Tibial nerve (tissue), 4 donors: ENCODE measurements at regions not wholly inside any gene's neighbourhood (a gene's known extent, or its start where the extent isn't known, plus 50 kb on each side); places are given as distances from the start of the nearest gene placed in this dataset.

Source experiments
- DNase-seq, 2 donors: peaks; one replicate each; pipeline ENCODE4 v3.0.0-alpha.2; 2019; ENCODE audit warnings: low spot score in 2 of 2
- H3K27ac ChIP-seq, 4 donors: fragments of 200-600 bp; sonication (generic) in 3 of 4; one replicate each; pipeline ENCODE4 v1.5.1; 2017 to 2019; ENCODE audit warnings: mild to moderate bottlenecking in 1 of 4
- H3K27me3 ChIP-seq, 2 donors: fragments of 200-600 bp; sonication (generic) in 1 of 2; one replicate each; pipeline versions ENCODE4 v1.5.1 to v1.6.0; 2017 to 2019
- H3K36me3 ChIP-seq, 3 donors: fragments of 200-600 bp; sonication (generic); one replicate each; pipeline ENCODE4 v1.5.1; 2018 to 2019
- H3K4me1 ChIP-seq, 4 donors: fragments of 200-600 bp; sonication (generic) in 3 of 4; one replicate each; pipeline ENCODE4 v1.5.1; 2017 to 2019
- H3K4me3 ChIP-seq, 4 donors: fragments of 200-600 bp; sonication (generic) in 3 of 4; one replicate each; pipeline ENCODE4 v1.5.1; 2017 to 2019; ENCODE audit warnings: mild to moderate bottlenecking in 1 of 4, moderate library complexity in 1 of 4
- H3K9me3 ChIP-seq, 4 donors: fragments of 200-600 bp; sonication (generic) in 3 of 4; one replicate each; pipeline ENCODE4 v1.5.1; 2017 to 2019
- EP300 ChIP-seq, 2 donors: sonication (generic); formaldehyde crosslinking; IDR thresholded peaks; one replicate each; pipeline ENCODE4 v1.6.1; 2017; ENCODE audit warnings: antibody characterized with exemption in 2 of 2, mild to moderate bottlenecking in 1 of 2
- POLR2A ChIP-seq, 2 donors: fragments of 450-650 bp; IDR thresholded peaks; one replicate each; pipeline ENCODE4 v1.6.1; 2017; ENCODE audit warnings: antibody characterized with exemption in 2 of 2, mild to moderate bottlenecking in 2 of 2, moderate library complexity in 2 of 2
- WGBS, 2 donors: methylation state at CpG; one replicate each; pipeline ENCODE4 v1.1.5; 2018; 5-methylcytosine and 5-hydroxymethylcytosine counted together
- TF ChIP-seq, protein P1 (sequence below), 5 experiments: fragments of 200-600 bp in 3 of 5; fragments of 450-650 bp in 2 of 5; sonication (generic) in 3 of 5; IDR thresholded peaks; one replicate each; pipeline ENCODE4 v1.5.1; 2016 to 2019; ENCODE audit warnings: antibody characterized with exemption in 5 of 5, mild to moderate bottlenecking in 3 of 5, moderate library complexity in 2 of 5

DNA sequence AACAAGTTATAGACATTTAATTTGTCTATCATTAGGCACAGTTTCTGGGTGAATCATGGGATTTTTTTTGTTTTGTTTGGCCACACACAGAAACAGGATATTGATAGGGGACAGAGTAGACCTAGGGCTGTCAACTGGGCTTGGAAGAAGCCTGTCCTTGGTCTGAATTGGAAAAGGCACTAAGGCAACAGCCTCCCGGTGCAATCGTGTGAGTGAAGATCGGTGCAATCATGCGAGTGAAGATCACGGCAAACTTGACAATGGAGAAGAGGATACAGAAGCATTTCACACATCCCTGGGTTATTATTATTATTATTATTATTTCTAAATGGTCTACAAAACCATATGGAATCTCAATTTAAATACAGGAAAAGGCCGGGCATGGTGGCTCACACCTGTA, 94.5 kb downstream of the ACKR3 start:
- peak overlapping the region; percentile 60 to 90 (median 79) for H3K27ac ChIP-seq
- DNase-seq = no peak
- TF ChIP-seq, protein P1, sequence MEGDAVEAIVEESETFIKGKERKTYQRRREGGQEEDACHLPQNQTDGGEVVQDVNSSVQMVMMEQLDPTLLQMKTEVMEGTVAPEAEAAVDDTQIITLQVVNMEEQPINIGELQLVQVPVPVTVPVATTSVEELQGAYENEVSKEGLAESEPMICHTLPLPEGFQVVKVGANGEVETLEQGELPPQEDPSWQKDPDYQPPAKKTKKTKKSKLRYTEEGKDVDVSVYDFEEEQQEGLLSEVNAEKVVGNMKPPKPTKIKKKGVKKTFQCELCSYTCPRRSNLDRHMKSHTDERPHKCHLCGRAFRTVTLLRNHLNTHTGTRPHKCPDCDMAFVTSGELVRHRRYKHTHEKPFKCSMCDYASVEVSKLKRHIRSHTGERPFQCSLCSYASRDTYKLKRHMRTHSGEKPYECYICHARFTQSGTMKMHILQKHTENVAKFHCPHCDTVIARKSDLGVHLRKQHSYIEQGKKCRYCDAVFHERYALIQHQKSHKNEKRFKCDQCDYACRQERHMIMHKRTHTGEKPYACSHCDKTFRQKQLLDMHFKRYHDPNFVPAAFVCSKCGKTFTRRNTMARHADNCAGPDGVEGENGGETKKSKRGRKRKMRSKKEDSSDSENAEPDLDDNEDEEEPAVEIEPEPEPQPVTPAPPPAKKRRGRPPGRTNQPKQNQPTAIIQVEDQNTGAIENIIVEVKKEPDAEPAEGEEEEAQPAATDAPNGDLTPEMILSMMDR (IDR thresholded peaks at IDR 0.05) = no peak
- TF ChIP-seq POLR2A (IDR thresholded peaks at IDR 0.05) = no peak
- no peak for TF ChIP-seq EP300 (IDR thresholded peaks at IDR 0.05)
- peaks cover 0 to 7% (median 2%) of the 10 kb centered on the region in 4 donors for H3K9me3 ChIP-seq
- H3K36me3 ChIP-seq = no peaks in the 10 kb centered on the region
- WGBS, 2 donors = 42 to 45% methylated on average over 6 of the region's 6 CpGs
- H3K27me3 ChIP-seq = no peaks in the 10 kb centered on the region
- H3K4me3 ChIP-seq = peak overlapping the region in 2 of 4 donors; percentile 1 to 16
- H3K4me1 ChIP-seq = peaks cover 3 to 67% (median 25%) of the 10 kb centered on the region in 4 donors

- H3K27me3 ChIP-seq = no peaks in the 10 kb centered on the region
- TF ChIP-seq POLR2A (IDR thresholded peaks at IDR 0.05) (no peak), EP300 (IDR thresholded peaks at IDR 0.05) (no peak)
- TF ChIP-seq, protein P1 (IDR thresholded peaks at IDR 0.05) = no peak
- H3K4me3 ChIP-seq = no peak overlapping the region
- H3K36me3 ChIP-seq = no peaks in the 10 kb centered on the region
- 92 to 96% methylated on average over 7 of the region's 7 CpGs for WGBS, 2 donors
- peak overlapping the region in 2 of 4 donors; percentile 88 to 90 for H3K27ac ChIP-seq
- DNase-seq = no peak
- peaks cover 0 to 7% (median 2%) of the 10 kb centered on the region in 4 donors for H3K9me3 ChIP-seq
- peaks cover 3 to 70% (median 25%) of the 10 kb centered on the region in 4 donors for H3K4me1 ChIP-seq
These were observed 95.5 kb downstream of the ACKR3 start for GRCh38 chr2:236665101-236665500.

GRCh38 chr2:236665572-236666118, 96.0 kb downstream of the ACKR3 start:
- 82 to 87% methylated on average over 9 to 11 of the region's 11 CpGs for WGBS, 2 donors
- H3K36me3 ChIP-seq = no peaks in the 10 kb centered on the region
- H3K4me1 ChIP-seq = peaks cover 3 to 72% (median 29%) of the 10 kb centered on the region in 4 donors
- TF ChIP-seq, protein P1 (IDR thresholded peaks at IDR 0.05) = no peak
- TF ChIP-seq EP300 (IDR thresholded peaks at IDR 0.05) (no peak), POLR2A (IDR thresholded peaks at IDR 0.05) (no peak)
- H3K9me3 ChIP-seq = peaks cover 0 to 7% (median 2%) of the 10 kb centered on the region in 4 donors
- DNase-seq = no peak
- H3K4me3 ChIP-seq = no peak overlapping the region
- H3K27me3 ChIP-seq = no peaks in the 10 kb centered on the region
- H3K27ac ChIP-seq = no peak overlapping the region

- TF ChIP-seq POLR2A (IDR thresholded peaks at IDR 0.05) = no peak
- WGBS, 2 donors = 91 to 97% methylated on average over 14 of the region's 14 CpGs
- no peaks in the 10 kb centered on the region for H3K36me3 ChIP-seq
- peak overlapping the region in 1 of 4 donors; percentile 89 for H3K27ac ChIP-seq
- no peak for DNase-seq
- peaks cover 3 to 70% (median 29%) of the 10 kb centered on the region in 4 donors for H3K4me1 ChIP-seq
- peaks cover 0 to 7% (median 2%) of the 10 kb centered on the region in 4 donors for H3K9me3 ChIP-seq
- no peaks in the 10 kb centered on the region for H3K27me3 ChIP-seq
- H3K4me3 ChIP-seq = no peak overlapping the region
These were observed 97.1 kb downstream of the ACKR3 start for GRCh38 chr2:236666646-236667204.

DNA sequence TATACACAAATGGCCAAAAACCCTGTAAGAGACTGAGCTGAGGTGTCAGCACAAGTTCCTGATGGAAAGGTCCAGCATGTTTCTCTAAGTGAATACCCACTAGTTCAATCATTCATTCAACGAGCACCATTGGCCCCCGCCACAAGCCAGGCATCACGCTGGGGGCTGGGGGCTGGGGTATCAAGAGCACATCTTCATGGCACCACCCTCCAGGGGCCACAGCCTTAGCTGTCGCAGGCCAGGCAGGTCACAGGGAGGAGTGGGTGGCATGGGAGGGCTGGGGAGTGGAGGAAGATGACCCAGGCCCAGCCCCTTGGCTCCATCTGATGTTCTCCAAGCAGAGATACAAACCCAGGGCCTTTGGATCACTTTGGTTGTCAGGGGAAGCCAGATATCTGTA, 97.9 kb downstream of the ACKR3 start:
- H3K27me3 ChIP-seq = no peaks in the 10 kb centered on the region
- 97 to 100% methylated on average over 4 of the region's 4 CpGs for WGBS, 2 donors
- H3K27ac ChIP-seq = peak overlapping the region in 2 of 4 donors; percentile 89 to 90
- no peak for DNase-seq
- peaks cover 0 to 7% (median 2%) of the 10 kb centered on the region in 4 donors for H3K9me3 ChIP-seq
- H3K4me1 ChIP-seq = peaks cover 3 to 70% (median 29%) of the 10 kb centered on the region in 4 donors
- no peak overlapping the region for H3K4me3 ChIP-seq
- TF ChIP-seq EP300 (IDR thresholded peaks at IDR 0.05) = no peak
- no peak for TF ChIP-seq POLR2A (IDR thresholded peaks at IDR 0.05)
- TF ChIP-seq, protein P1 (IDR thresholded peaks at IDR 0.05) = no peak
- H3K36me3 ChIP-seq = no peaks in the 10 kb centered on the region
